ENCODE measurements at regions not wholly inside any gene's neighbourhood (a gene's known extent, or its start where the extent isn't known, plus 50 kb on each side); places are given as distances from the start of the nearest gene placed in this dataset.

GRCh38 chr6:164243949-164244348 lies 829.4 kb downstream of the QKI start:
- TF ChIP-seq ZNF8 (CRISPR knock-in tag; IDR thresholded peaks at IDR 0.05) = no peak
- TF ChIP-seq TOX (CRISPR knock-in tag; IDR thresholded peaks at IDR 0.05; ENCODE audit: borderline replicate concordance) = no peak
- TF ChIP-seq SNAI2 (CRISPR knock-in tag; IDR thresholded peaks at IDR 0.05) = no peak
- no peak for TF ChIP-seq CSDC2 (CRISPR knock-in tag; IDR thresholded peaks at IDR 0.05)
- no peak for TF ChIP-seq ZFP3 (CRISPR knock-in tag; IDR thresholded peaks at IDR 0.05)
- TF ChIP-seq ARNTL (CRISPR knock-in tag; IDR thresholded peaks at IDR 0.05; ENCODE audit: borderline replicate concordance, low read depth) = no peak
- TF ChIP-seq PATZ1 (CRISPR knock-in tag; IDR thresholded peaks at IDR 0.05; ENCODE audit: borderline replicate concordance) = no peak
- TF ChIP-seq GLIS3 (CRISPR knock-in tag; IDR thresholded peaks at IDR 0.05) = no peak

Measured in SK-N-SH treated with all-trans-retinoic acid at 6 μM for 48 hours (cell line).